Kidney capillary endothelial cell (primary cell): ENCODE measurements at regions not wholly inside any gene's neighbourhood (a gene's known extent, or its start where the extent isn't known, plus 50 kb on each side); places are given as distances from the start of the nearest gene placed in this dataset.
"Not testable (repeated sequence)": the region's sequence is repeated elsewhere in the genome, so short reads cannot be mapped to it uniquely, and the experiment has no call there.

Experiments used
- DNase-seq: peaks from one replicate; pipeline ENCODE4 v3.0.0-alpha.2; 2018; ENCODE audit warnings: low spot score

DNA sequence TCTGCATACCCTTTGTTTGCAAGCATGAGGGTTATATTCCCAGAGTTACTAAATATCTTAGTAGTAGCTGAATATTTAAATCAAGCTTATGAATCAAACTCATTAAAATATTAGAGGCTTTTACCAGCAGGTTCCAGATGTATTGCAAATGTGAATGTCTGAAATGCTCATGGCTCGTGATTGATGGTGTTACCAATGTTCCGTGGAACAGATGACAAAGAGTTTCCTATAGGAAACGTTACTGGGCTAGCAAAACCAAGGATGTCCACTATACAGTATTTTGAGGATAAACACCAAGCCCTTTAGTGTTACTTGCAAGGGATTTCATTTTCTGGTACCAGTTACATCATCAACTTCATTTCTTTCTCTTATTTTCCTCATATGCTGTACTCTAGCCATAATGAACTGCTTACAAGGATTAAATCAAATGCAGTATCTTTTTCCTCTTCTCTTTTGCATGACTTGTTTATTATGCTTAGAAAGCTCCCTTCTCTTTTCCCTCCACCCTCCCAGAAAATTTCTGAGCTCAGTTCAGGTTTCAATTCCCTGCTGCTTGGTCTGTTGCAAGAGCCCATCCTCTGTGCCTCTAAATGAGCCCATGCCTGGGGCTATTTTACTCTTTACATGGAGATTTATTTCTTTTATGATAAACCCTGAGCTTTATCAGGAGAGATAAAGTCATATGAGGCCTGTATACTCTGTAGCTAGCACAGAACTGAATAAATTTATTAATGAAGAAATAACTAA is 1537.1 kb upstream of the GOT2 start:
- DNase-seq = no peak

DNA sequence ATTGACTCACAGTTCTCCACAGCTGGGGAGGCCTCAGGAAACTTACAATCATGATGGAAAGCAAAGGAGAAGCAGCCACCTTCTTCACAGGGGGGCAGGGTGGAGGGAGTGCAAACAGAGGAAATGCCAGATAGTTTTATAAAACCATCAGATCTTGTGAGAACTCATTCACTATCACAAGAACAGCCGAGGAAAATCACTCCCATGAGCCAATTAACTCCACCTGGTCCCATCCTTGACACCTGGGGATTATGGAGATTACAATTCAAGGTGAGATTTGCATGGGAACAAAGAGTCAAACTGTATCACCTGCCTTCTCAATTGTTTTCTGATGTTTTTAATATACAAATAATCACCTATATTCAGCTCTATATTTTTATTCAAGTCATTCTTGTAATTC is 1527.3 kb upstream of the GOT2 start:
- no peak for DNase-seq

DNA sequence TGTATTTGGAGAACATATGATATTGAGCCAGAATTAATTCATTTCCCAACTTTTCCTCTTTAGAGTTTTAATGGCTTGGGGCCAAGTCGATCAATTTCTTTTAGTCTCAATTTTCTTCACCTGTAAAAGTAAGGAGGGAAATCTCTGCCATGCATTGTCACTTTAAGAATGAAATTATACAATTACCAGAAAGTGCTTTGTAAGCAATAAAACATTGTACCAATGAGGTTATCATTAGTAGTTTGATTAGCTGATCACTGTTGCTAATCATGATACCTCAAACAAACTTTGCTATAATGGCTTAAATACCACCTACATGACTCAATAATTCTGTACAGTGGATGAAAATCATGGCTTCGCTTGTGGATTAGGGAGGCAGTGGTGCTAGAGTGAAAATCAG is 1525.8 kb upstream of the GOT2 start:
- DNase-seq = no peak

DNA sequence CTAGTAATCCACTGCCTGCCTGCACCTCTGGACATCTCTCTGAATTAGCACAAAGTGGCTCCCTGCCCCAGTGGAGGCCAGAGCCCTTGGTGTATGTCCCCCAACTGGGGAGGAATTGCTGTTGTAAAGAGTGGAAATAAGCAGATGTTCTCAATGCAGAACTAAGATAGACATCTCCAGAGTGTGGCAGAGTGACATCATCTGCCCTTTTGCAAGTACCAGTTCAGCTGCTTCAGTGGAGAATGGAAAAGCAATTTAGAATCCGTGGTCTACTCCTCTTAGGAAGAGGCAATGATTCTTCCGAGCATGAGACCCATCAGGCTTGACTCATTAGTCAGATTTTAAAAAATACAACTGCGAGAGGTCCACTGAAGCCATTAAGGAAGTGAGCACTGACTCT is 1512.0 kb upstream of the GOT2 start:
- no peak for DNase-seq

DNA sequence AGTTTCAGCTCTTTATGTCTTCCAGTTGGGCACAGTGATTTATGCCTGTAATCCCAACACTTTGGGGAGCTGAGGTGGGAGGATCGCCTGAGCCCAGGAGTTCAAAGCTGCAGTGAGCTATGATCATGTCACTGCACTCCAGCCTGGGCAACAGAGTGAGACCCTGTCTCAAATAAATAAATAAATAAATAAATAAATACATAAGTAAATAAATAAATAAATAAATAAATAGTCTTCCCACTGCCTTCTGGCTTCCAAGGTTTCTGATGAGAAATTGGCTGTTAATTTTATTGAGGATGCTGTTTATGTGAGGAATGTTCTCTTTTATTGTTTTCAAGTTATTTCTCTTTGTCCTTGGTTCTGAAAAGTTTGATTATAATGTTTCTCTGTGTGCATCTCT is 1507.6 kb upstream of the GOT2 start:
- no peak for DNase-seq

DNA sequence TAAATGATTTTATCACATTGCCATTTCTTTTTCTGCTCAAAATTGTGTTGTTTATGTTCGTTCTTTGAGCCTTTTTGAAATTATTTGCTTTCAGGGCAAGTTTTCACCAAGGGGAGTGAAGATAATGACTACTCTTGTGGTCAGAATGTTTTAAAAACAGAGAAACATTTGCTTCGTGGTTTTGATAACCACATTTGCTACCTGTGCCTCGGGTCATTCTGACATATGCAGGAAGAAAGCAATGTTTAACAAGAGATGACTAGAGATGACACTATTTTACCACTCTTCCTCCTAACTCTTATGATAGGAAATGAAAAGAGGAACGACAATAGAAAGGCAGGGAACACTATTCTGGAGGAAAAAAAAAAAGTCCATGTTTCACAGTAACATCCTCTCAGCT is 1496.5 kb upstream of the GOT2 start:
- DNase-seq = no peak

DNA sequence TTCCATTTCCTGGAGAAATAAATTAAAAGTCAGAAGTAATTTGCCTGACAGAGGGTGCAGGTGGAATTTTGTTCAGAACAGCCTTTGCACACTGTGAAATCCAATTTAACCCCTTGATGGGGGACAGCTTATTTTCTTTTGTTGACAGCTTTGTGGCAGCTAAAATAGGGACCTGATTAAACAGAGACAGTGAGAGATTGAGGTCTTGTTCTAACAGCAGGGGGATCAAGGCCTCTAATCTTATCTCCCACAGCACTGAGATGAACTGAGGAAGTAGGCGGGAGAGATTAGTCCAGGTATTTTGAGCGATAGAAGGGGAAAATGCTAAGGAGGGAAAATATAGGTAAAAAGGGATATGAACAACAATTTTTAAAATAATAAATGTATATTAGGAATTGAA is 1491.4 kb upstream of the GOT2 start:
- DNase-seq = no peak

DNA sequence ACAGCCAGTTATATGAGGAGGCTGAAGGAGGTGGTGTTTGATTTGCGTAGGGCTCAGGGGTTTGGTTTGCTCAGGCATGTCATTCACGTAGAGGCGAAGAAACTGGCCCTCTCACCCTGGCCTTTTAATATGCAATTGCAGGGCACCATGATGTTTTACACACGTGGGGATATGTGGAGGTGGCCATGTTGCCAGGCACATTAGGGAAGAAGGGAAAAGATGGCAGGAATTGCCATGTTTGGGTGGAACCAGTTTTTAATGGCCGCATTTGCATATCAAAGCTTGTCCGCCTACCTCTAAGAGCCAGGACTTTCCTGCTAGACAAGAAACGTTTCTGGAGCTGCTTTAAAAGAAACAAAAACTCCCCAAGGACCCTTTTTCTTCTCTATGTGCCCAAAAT is 1483.7 kb upstream of the GOT2 start:
- no peak for DNase-seq

DNA sequence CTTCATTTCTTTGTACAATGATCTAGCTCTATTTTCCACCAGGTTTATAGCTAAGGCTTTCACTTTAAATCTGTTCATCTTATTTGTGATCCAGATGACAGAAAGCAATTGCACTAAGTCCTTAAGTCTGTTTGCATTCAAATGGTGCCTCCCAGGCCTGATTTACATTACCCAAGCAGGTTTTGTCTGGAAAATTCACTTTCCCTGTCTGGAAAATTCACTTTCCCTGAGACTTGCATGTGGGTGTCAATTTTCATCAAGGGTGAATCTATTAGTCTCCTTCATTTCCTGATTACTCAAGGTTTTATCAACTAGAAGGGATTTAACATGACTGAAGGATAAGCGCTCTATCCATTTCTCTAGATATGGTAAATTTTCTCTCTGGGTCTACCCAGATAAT is 1480.2 kb upstream of the GOT2 start:
- DNase-seq = no peak

DNA sequence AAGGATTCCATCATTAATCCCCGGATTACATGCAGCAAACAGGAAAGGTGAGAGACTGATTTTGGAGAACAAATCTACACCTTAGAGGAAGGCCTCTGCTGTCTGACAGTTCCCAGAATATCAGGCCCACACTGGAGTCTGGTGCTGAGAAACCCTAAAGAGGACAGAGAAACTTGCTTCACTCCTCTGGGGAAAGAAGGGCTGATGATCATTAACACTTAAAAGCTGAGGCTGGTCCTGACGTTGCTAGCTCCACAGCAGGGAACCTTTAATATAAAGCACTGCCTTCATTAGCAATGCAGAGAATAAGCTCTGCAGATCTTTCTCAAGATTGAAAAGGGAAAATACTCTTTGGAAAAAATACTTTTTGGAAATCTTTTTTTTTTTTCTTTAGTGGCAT is 1472.4 kb upstream of the GOT2 start:
- no peak for DNase-seq

DNA sequence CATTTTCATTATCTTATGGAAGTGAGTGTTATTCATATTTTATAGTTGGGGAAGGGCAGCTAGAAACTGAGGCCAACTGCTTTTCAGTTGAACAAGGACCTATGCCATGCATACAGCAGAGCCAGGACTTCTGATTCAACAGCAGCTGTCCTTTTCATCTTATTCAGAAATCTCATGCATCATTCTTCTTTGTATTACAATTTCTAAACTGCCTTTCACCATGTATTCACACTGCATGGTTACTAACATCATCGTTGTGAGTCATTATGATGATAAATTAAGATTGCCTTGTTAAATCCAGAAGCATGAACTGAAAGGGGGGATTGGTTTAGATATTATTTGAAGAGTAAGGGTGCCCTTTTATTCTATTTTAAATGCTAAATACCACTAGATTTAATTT is 1470.1 kb upstream of the GOT2 start:
- DNase-seq = no peak

DNA sequence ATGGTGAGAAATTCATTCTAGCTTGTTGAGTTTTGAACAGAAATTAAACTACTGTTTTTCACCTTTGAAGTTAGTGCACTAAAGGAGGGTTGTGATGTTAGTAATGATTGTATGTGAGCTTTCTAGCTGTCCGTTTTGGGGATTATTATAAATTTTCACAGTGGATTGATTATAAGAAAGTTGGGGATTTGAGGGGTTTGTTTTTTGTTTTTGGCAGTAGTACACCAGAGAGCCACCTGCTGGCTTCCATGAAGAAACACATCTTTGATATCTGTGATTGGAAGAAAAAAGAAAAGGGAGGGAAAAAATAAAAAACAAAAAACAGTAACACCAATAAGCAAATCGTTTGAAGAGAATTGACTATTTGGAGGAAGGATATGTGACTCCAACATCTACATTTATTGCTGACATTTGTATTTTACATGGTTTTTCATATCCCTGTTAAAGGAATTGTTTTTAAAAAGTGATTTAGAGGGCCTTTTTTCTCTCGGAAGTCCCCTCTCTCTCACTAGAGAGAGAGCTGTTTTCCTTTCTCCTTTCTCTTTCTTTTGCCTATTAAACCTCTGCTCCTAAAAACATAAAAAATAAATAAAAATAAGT is 1469.5 kb upstream of the GOT2 start:
- no peak for DNase-seq

DNA sequence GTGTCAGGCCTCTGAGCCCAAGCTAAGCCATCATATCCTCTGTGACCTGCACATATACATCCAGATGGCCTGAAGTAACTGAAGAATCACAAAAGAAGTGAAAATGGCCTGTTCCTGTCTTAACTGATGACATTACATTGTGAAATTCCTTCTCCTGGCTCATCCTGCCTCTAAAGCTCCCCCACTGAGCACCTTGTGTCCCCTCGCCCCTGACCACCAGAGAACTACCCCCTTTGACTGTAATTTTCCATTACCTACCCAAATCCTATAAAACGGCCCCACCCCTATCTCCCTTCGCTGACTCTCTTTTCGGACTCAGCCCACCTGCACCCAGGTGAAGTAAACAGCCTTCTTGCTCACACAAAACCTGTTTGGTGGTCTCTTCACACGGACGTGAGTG is 1466.6 kb upstream of the GOT2 start:
- DNase-seq = not testable (repeated sequence)

DNA sequence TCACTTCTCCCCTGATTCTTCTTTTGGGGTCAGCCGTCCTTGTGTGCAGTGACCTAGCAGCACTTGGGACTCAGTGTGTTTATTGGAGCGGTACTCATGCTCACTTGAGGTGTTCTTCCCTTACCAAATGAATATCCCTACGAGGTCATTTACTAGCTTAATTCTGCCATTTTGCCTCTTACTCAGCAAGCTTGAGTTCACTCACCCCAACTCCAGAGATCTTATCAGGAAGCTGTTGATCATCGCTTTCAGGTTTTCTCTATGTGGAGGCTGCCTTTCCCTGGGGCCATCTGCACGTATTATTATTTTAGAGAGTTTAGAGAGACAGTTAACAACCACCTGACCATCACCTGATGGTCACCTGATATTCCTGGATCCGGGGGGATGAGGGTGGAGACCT is 1466.0 kb upstream of the GOT2 start:
- DNase-seq = no peak

DNA sequence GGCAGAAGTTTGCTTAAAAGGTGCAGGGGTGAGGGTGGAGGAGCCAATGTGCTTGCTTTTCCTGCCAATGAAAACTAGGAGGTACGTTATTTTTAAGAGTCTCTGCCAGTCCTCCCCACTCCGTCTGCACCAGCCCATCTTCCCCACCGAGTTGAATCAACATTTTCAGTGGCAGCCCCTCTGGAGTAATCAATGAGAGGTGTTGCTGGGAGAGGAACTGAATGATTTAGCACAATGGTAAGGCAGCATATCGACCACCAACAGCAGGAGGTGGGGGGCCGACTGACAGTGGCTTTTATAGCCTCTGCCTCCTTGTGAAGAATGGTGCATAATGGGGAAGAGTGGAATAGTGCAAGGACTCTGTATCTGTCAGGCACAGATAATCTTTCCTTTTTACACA is 1465.0 kb upstream of the GOT2 start:
- DNase-seq = no peak

DNA sequence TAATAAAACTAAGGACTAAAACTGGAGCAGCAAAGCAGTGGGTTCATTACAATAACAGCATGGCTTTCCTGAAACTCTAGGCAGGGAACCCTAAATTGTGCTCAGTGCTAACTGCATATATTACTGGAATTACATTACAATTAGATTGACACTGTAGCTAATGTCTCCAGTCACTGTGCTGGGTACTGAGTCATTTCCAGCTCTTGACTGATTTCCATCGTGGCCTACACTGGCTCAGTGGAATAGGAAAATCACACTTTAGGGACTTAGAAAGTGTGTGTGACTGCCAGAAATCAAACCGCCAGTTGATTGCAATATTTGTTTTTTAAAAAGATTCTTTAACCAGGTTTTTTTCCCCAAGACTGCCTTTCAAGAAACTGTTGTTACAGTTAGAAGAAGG is 1447.4 kb upstream of the GOT2 start:
- peak; percentile 45 for DNase-seq

DNA sequence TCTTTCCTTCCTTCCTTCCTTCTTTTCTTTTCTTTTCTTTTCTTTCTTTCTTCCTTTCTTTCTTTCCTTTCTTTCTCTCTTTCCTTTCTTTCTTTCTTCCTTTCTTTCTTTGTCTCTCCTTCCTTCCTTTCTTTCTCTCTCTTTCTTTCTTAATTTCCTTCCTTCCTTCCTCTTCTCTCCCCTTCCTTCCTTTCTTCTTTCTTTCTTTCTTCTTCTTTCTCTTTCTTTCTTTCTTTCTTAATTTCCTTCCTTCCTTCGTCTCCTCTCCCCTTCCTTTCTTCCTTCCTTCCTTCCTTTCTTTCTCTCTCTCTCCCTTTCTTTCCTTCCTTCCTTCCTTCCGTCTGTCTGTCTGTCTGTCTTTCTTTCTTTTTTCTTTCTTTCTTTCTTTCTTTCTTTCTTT is 1446.5 kb upstream of the GOT2 start:
- DNase-seq = no peak

DNA sequence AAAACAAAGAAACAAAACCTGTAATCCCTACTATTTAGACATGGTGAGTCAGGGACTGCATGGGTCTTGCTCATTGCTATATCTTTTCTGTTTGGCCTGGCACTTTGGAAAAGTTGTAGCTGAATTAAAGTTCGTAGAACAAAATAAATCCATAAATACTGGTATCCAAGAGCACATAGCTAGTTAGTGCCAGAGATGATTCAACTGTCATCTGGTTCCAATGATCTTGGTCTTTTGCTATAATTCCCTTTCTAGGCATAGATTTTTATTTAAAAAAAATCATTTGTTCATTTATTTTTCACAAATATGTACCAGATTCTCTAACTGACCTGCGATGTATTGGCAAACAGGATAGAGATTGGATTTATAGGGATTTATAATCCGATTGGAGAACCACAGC is 1436.1 kb upstream of the GOT2 start:
- DNase-seq = no peak

DNA sequence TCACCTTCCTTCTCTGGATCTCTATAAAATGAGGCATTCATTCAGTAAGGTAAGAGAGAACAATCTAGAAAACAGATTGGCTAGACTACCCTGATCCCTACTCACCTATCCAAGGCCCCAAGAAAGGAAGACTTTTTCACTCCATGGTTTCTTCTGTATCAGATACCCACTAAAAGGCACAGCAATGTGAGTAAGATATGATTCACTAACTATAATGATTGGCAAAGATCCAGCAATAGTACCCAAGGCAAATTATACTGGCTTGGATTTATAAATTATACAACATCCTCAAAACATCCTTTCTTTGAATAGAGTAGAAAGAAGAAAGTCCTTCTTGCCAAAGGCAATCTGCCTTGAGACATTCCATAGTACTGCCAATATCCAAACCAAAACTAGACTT is 1432.0 kb upstream of the GOT2 start:
- DNase-seq = peak; percentile 36

DNA sequence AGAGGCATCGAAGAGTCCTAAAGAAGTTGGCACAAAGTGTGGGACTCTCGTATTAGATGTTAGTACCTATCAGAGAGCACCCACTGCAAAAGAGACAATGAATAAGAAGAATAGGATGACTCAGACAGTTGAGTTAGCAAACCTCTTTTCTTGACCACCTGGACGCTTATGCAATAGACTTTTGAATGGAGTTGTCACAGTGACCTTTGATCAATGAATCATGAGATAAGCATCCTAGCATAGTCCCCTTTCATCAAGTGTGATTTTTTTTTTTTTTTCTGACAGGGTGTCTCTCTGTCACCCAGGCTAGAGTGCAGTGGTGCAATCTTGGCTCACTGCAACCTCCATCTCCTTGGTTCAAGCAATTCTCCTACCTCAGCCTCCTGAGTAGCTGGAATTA is 1417.9 kb upstream of the GOT2 start:
- DNase-seq = no peak

DNA sequence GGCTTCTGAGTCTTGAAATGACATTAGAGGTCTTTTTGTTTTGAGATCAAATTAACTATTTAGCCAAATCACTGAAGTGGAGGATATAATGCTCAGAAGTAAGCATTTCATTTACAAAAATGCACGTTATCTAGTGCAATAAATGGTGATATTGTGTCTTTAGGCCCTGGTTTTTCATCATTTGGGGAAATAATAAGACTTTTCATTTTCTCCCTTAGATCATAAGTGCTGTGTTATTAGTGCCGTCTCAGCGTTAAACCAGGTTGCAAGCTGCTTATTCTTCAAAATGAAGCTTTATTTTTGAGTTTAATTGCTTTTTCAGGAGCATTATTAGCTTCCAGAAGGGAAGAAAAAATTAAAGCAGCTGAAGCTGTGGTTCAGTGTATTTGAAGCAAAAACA is 1416.8 kb upstream of the GOT2 start:
- DNase-seq = no peak

DNA sequence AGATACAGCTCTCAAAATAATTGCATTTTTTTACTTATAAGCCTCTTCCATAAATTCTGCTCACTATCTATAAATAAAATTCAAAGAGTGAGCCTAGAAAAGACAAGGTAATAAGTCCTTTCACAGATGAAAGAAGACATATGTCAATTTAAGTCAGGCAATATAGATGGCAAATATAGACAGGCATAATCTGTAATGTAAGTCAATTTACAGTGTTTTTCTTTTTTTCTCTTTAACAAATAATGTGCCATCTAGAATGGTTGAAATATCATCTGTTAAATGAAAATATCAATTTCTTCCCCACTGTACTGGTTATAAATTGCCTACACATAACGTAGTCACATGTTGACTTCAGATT is 1409.2 kb upstream of the GOT2 start:
- no peak for DNase-seq

DNA sequence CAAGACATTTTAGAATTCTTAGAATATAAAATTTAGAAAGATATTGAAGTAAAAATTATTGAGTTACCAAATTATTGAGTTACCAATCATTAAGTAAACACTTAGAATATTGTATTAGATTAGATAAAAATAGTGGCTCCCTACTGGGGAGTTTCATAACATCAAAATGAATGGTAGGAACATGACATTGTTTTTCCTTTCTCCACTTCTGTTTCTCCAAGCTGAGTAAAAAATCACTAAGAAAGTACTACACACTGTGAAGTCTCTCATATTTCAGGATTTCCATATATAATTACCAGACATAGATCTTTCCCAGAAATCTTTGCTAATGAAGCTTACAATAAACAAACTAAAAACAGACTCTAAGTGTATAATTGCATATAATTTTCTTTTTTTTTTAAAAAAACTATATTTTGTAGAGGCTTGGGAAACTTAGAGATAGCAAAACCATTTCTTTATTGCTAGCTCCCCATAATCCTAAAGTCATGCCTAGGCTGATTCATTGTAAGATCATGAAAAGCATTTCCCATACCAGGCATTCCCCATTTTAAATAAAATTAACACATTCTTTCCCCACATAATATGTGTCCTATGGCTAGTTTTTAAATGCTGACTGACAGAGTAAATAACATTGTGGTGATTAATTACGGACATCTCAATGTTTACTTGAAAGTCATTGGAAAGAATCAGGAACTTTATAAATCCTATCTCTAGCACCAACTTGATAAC is 1408.7 kb upstream of the GOT2 start:
- DNase-seq = no peak

DNA sequence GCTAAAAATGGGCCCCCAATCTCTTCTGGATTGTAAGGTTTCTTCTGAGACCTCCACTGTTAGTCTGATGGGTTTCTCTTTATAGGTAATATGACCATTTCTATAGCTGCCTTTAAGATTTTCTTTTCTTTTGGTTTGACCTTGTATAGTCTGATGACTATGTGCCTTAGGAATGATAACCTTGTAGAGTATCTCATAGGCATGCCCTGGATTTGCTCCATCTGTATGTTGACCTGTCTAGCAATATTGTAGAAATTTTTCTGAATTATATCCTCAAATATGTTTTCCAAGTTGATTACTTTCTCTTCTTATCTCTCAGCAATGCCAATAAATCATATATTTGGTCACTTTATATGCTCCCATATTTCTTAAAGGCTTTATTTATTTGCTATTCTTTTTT is 1403.8 kb upstream of the GOT2 start:
- no peak for DNase-seq
